B cell (primary cell): ENCODE measurements at regions not wholly inside any gene's neighbourhood (a gene's known extent, or its start where the extent isn't known, plus 50 kb on each side); places are given as distances from the start of the nearest gene placed in this dataset.

Experiments
- ATAC-seq: fragments of 200-7000 bp; cut with Tn5 transposase; one replicate; pipeline ENCODE4 v1.10.0; 2021; ENCODE audit warnings: low read depth, mild to moderate bottlenecking, moderate number of reproducible peaks, moderate library complexity
- CTCF ChIA-PET: fragments of 350-600 bp; sonication (Branson Sonifier 250); formaldehyde crosslinking; loops from one replicate; lab custom pipeline; 2021; ENCODE audit warnings: antibody characterized with exemption, inconsistent platforms; lab: Charles Lee
- POLR2A ChIA-PET: fragments of 350-600 bp; sonication (Branson Sonifier 250); formaldehyde crosslinking; loops from one replicate; lab custom pipeline; 2021; ENCODE audit warnings: antibody characterized with exemption; lab: Charles Lee
- DNase-seq: peaks from one replicate; pipeline ENCODE4 v3.0.0; 2013
- H2AFZ ChIP-seq: 2 replicates; pipeline ENCODE4 v1.6.1; 2012; ENCODE audit warnings: mild to moderate bottlenecking, low read depth, low read length; ENCODE audit not compliant: insufficient read depth, poor library complexity, severe bottlenecking
- H3K27ac ChIP-seq, 2 donors: 1 replicate in 1 of 2; 2 replicates in 1 of 2; pipeline ENCODE4 v1.5.1; 2012 to 2013; ENCODE audit warnings: low read length in 2 of 2, mild to moderate bottlenecking in 2 of 2, moderate library complexity in 1 of 2
- H3K27me3 ChIP-seq, 4 experiments: fragments of 200-600 bp in 1 of 4; sonication (generic) in 1 of 4; replicated peaks in 1 of 4; 1 replicate in 2 of 4; 2 replicates in 2 of 4; pipeline versions ENCODE4 v1.6.1 to v1.7.0; 2013 to 2016; ENCODE audit warnings: low read length in 3 of 4, mild to moderate bottlenecking in 2 of 4, mixed read lengths in 1 of 4, moderate library complexity in 1 of 4; ENCODE audit not compliant: insufficient read depth in 4 of 4, control insufficient read depth in 3 of 4; ENCODE audit errors: control extremely low read depth in 1 of 4
- H3K36me3 ChIP-seq, 2 experiments: replicated peaks in 1 of 2; 1 replicate in 1 of 2; 2 replicates in 1 of 2; pipeline versions ENCODE4 v1.6.1 to v1.7.1; 2013; ENCODE audit warnings: low read length in 1 of 2; ENCODE audit not compliant: insufficient read depth in 2 of 2, control insufficient read depth in 1 of 2; ENCODE audit errors: control extremely low read depth in 1 of 2, extremely low read depth in 1 of 2
- H3K4me1 ChIP-seq, 2 donors: fragments of 200-600 bp in 1 of 2; sonication (generic) in 1 of 2; 1 replicate in 1 of 2; 2 replicates in 1 of 2; pipeline versions ENCODE4 v1.5.1 to v1.6.1; 2013 to 2017; ENCODE audit warnings: low read length in 2 of 2; ENCODE audit not compliant: control insufficient read depth in 2 of 2, insufficient read depth in 2 of 2
- H3K4me2 ChIP-seq: replicated peaks from 2 replicates; pipeline ENCODE3; 2012; ENCODE audit warnings: mild to moderate bottlenecking, low read depth, low read length; ENCODE audit not compliant: poor library complexity, severe bottlenecking
- H3K4me3 ChIP-seq, 5 experiments: fragments of 200-600 bp in 1 of 5; sonication (generic) in 1 of 5; 1 replicate in 3 of 5; 2 replicates in 2 of 5; pipeline versions ENCODE4 v1.5.1 to v1.7.0; 2011 to 2016; ENCODE audit warnings: low read length in 4 of 5, mild to moderate bottlenecking in 4 of 5, low read depth in 2 of 5, control low read depth in 1 of 5, moderate library complexity in 1 of 5; ENCODE audit not compliant: insufficient read depth in 1 of 5; ENCODE audit errors: control extremely low read depth in 1 of 5, extremely low read depth in 1 of 5
- H3K79me2 ChIP-seq: fragments of 200-600 bp; sonication (generic); one replicate; pipeline ENCODE4 v1.6.0; 2016; ENCODE audit warnings: low read length; ENCODE audit not compliant: control insufficient read depth, insufficient read depth
- H3K9ac ChIP-seq: fragments of 200-600 bp; sonication (generic); 2 replicates; pipeline ENCODE4 v1.6.1; 2017; ENCODE audit warnings: mild to moderate bottlenecking, low read length, moderate library complexity
- H3K9me3 ChIP-seq, 3 donors: one replicate each; pipeline versions ENCODE4 v1.6.1 to v1.7.1; 2013; ENCODE audit warnings: low read length in 2 of 3; ENCODE audit not compliant: control insufficient read depth in 2 of 3, insufficient read depth in 1 of 3; ENCODE audit errors: control extremely low read depth in 1 of 3
- H4K20me1 ChIP-seq: 2 replicates; pipeline ENCODE4 v1.6.0; 2012; ENCODE audit warnings: mild to moderate bottlenecking, low read length; ENCODE audit not compliant: insufficient read depth, control insufficient read depth, poor library complexity, severe bottlenecking
- H3K27ac Mint-ChIP-seq: one replicate; pipeline ENCODE4 v1.8.0; 2021; ENCODE audit warnings: mixed read lengths
- H3K27me3 Mint-ChIP-seq: one replicate; pipeline ENCODE4 v1.8.0; 2021; ENCODE audit warnings: mixed read lengths
- H3K4me1 Mint-ChIP-seq: one replicate; pipeline ENCODE4 v1.8.0; 2021; ENCODE audit warnings: mixed read lengths
- H3K4me3 Mint-ChIP-seq: one replicate; pipeline ENCODE4 v1.8.0; 2021; ENCODE audit warnings: mixed read lengths
- H3K9me3 Mint-ChIP-seq: one replicate; pipeline ENCODE4 v1.8.0; 2022; ENCODE audit warnings: mixed read lengths; ENCODE audit not compliant: insufficient read depth
- EZH2 ChIP-seq: IDR thresholded peaks from 2 replicates; pipeline ENCODE4 v1.6.1; 2012; ENCODE audit warnings: borderline replicate concordance, low read depth, mild to moderate bottlenecking, moderate library complexity, low read length; ENCODE audit not compliant: insufficient read depth, poor library complexity, severe bottlenecking
- WGBS: methylation state at CpG from one replicate; pipeline ENCODE4 v1.1.5; 2013; ENCODE audit warnings: missing lambda C conversion rate; ENCODE audit not compliant: insufficient coverage; 5-methylcytosine and 5-hydroxymethylcytosine counted together
- intact Hi-C: fragments of 100-400 bp; cut with micrococcal nuclease; formaldehyde crosslinking; loops from one replicate; pipeline ENCODE4 v1.10.0; 2022
- TF ChIP-seq, protein P1 (sequence below): fragments of 200-600 bp; IDR thresholded peaks from one replicate; pipeline ENCODE4 v1.8.0; 2022; ENCODE audit warnings: antibody characterized with exemption, mild to moderate bottlenecking

GRCh38 chr4:20194123-20195013, 57.3 kb upstream of the SLIT2 start:
- DNase-seq, result no peak
- no peak overlapping the region for H3K4me3 ChIP-seq
- H3K36me3 ChIP-seq, result no peaks in the 10 kb centered on the region
- no peaks in the 10 kb centered on the region for H3K79me2 ChIP-seq
- intact Hi-C loops, result no loop called here
- no peak overlapping the region for H2AFZ ChIP-seq
- CTCF ChIA-PET, result no interaction called here
- Mint-ChIP-seq H3K27ac (no peak overlapping the region), H3K9me3 (peaks cover 2% of the 10 kb centered on the region), H3K4me1 (no peaks in the 10 kb centered on the region), H3K4me3 (no peak overlapping the region), H3K27me3 (no peaks in the 10 kb centered on the region)
- no peaks in the 10 kb centered on the region for H3K4me1 ChIP-seq
- no peak overlapping the region for H3K9ac ChIP-seq
- H3K27ac ChIP-seq, result no peak overlapping the region
- TF ChIP-seq, protein P1, sequence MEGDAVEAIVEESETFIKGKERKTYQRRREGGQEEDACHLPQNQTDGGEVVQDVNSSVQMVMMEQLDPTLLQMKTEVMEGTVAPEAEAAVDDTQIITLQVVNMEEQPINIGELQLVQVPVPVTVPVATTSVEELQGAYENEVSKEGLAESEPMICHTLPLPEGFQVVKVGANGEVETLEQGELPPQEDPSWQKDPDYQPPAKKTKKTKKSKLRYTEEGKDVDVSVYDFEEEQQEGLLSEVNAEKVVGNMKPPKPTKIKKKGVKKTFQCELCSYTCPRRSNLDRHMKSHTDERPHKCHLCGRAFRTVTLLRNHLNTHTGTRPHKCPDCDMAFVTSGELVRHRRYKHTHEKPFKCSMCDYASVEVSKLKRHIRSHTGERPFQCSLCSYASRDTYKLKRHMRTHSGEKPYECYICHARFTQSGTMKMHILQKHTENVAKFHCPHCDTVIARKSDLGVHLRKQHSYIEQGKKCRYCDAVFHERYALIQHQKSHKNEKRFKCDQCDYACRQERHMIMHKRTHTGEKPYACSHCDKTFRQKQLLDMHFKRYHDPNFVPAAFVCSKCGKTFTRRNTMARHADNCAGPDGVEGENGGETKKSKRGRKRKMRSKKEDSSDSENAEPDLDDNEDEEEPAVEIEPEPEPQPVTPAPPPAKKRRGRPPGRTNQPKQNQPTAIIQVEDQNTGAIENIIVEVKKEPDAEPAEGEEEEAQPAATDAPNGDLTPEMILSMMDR, result no peak
- TF ChIP-seq EZH2, result no peak
- POLR2A ChIA-PET, result no interaction called here
- H3K9me3 ChIP-seq, result peaks cover 0 to 6% (median 0%) of the 10 kb centered on the region in 3 donors
- WGBS, result no CpG with 5 or more reads among the region's 1 CpG
- no peaks in the 10 kb centered on the region for H3K27me3 ChIP-seq
- ATAC-seq, result no peak
- no peaks in the 10 kb centered on the region for H4K20me1 ChIP-seq
- H3K4me2 ChIP-seq, result no peak overlapping the region
